Testis (tissue), 2 donors: ENCODE measurements at regions not wholly inside any gene's neighbourhood (a gene's known extent, or its start where the extent isn't known, plus 50 kb on each side); places are given as distances from the start of the nearest gene placed in this dataset.
A peak's percentile ranks its signal among the peaks of the same experiment; 100 is the strongest.

ENCODE experiments used
- DNase-seq: peaks from one replicate; pipeline ENCODE4 v3.0.0-alpha.2; 2019
- H3K27ac ChIP-seq, 2 donors: fragments of 200-600 bp; sonication (generic); one replicate each; pipeline ENCODE4 v1.5.1; 2019
- H3K27me3 ChIP-seq: fragments of 200-600 bp; sonication (generic); one replicate; pipeline ENCODE4 v1.5.1; 2019
- H3K36me3 ChIP-seq: fragments of 200-600 bp; sonication (generic); one replicate; pipeline ENCODE4 v1.5.1; 2017; ENCODE audit warnings: low read depth; ENCODE audit errors: missing control alignments
- H3K4me1 ChIP-seq: fragments of 200-600 bp; sonication (generic); one replicate; pipeline ENCODE4 v1.5.1; 2019
- H3K4me3 ChIP-seq, 2 donors: fragments of 200-600 bp; sonication (generic); one replicate each; pipeline ENCODE4 v1.5.1; 2017 to 2019
- H3K9me3 ChIP-seq: fragments of 200-600 bp; sonication (generic); one replicate; pipeline ENCODE4 v1.5.1; 2017
- CTCF ChIP-seq, 3 experiments: fragments of 450-650 bp in 2 of 3; fragments of 200-600 bp in 1 of 3; sonication (generic) in 1 of 3; IDR thresholded peaks; one replicate each; pipeline ENCODE4 v1.5.1; 2016 to 2019; ENCODE audit warnings: antibody characterized with exemption in 3 of 3, mild to moderate bottlenecking in 2 of 3, moderate library complexity in 1 of 3
- POLR2A ChIP-seq: fragments of 450-650 bp; IDR thresholded peaks from one replicate; pipeline ENCODE4 v1.6.1; 2017; ENCODE audit warnings: antibody characterized with exemption, mild to moderate bottlenecking, moderate library complexity
- WGBS, 2 donors: methylation state at CpG; one replicate each; pipeline ENCODE4 v1.1.5; 2018; 5-methylcytosine and 5-hydroxymethylcytosine counted together
- intact Hi-C: fragments of 100-400 bp; cut with DNase I; formaldehyde crosslinking; loops from one replicate; pipeline ENCODE4 v1.15.1; 2023; ENCODE audit warnings: low total_unique reads

GRCh38 chr3:124217542-124217941 lies 225.6 kb upstream of the ROPN1 start:
- intact Hi-C loops, result no loop called here
- Histone ChIP-seq H3K27me3 (no peaks in the 10 kb centered on the region), H3K36me3 (no peaks in the 10 kb centered on the region), H3K4me3 (no peak overlapping the region), H3K27ac (no peak overlapping the region), H3K9me3 (no peaks in the 10 kb centered on the region), H3K4me1 (no peaks in the 10 kb centered on the region)
- TF ChIP-seq CTCF (IDR thresholded peaks at IDR 0.05), result no peak
- TF ChIP-seq POLR2A, result no peak
- WGBS, 2 donors, result 26 to 28% methylated on average over 3 of the region's 3 CpGs
- peak; percentile 53 for DNase-seq

GRCh38 chr3:124221422-124221821 lies 229.5 kb upstream of the ROPN1 start:
- DNase-seq, result no peak
- H3K36me3 ChIP-seq, result no peaks in the 10 kb centered on the region
- no peak overlapping the region for H3K4me3 ChIP-seq
- no peak overlapping the region for H3K27ac ChIP-seq
- H3K9me3 ChIP-seq, result no peaks in the 10 kb centered on the region
- no peaks in the 10 kb centered on the region for H3K27me3 ChIP-seq
- 66 to 70% methylated on average over 2 of the region's 2 CpGs for WGBS, 2 donors
- no peaks in the 10 kb centered on the region for H3K4me1 ChIP-seq
- intact Hi-C loops, result no loop called here
- TF ChIP-seq POLR2A (no peak), CTCF (IDR thresholded peaks at IDR 0.05) (no peak)

- 77 to 82% methylated on average over 3 of the region's 3 CpGs for WGBS, 2 donors
- Histone ChIP-seq H3K4me1 (no peaks in the 10 kb centered on the region), H3K27ac (no peak overlapping the region), H3K9me3 (no peaks in the 10 kb centered on the region), H3K4me3 (no peak overlapping the region), H3K27me3 (no peaks in the 10 kb centered on the region), H3K36me3 (no peaks in the 10 kb centered on the region)
- TF ChIP-seq CTCF (IDR thresholded peaks at IDR 0.05) (no peak), POLR2A (no peak)
- intact Hi-C loops, result no loop called here
- DNase-seq, result no peak
Measured at GRCh38 chr3:124223853-124224252, 231.9 kb upstream of the ROPN1 start.

GRCh38 chr3:124227150-124227630 lies 235.3 kb upstream of the ROPN1 start:
- no peak overlapping the region for H3K27ac ChIP-seq
- TF ChIP-seq CTCF (IDR thresholded peaks at IDR 0.05) (no peak), POLR2A (no peak)
- WGBS, 2 donors, result 96 to 98% methylated on average over 1 of the region's 1 CpG
- no peaks in the 10 kb centered on the region for H3K36me3 ChIP-seq
- no peaks in the 10 kb centered on the region for H3K9me3 ChIP-seq
- no peak overlapping the region for H3K4me3 ChIP-seq
- H3K27me3 ChIP-seq, result no peaks in the 10 kb centered on the region
- DNase-seq, result no peak
- intact Hi-C loops, result no loop called here
- H3K4me1 ChIP-seq, result no peaks in the 10 kb centered on the region

GRCh38 chr3:124229420-124229819 lies 237.5 kb upstream of the ROPN1 start:
- Histone ChIP-seq H3K27ac (no peak overlapping the region), H3K27me3 (no peaks in the 10 kb centered on the region), H3K9me3 (no peaks in the 10 kb centered on the region), H3K36me3 (no peaks in the 10 kb centered on the region), H3K4me3 (no peak overlapping the region), H3K4me1 (no peaks in the 10 kb centered on the region)
- no peak for TF ChIP-seq POLR2A
- TF ChIP-seq CTCF (IDR thresholded peaks at IDR 0.05), result no peak
- DNase-seq, result no peak
- intact Hi-C loops, result no loop called here
- 66 to 75% methylated on average over 5 of the region's 5 CpGs for WGBS, 2 donors
